ENCODE measurements at regions not wholly inside any gene's neighbourhood (a gene's known extent, or its start where the extent isn't known, plus 50 kb on each side); places are given as distances from the start of the nearest gene placed in this dataset.

DNA sequence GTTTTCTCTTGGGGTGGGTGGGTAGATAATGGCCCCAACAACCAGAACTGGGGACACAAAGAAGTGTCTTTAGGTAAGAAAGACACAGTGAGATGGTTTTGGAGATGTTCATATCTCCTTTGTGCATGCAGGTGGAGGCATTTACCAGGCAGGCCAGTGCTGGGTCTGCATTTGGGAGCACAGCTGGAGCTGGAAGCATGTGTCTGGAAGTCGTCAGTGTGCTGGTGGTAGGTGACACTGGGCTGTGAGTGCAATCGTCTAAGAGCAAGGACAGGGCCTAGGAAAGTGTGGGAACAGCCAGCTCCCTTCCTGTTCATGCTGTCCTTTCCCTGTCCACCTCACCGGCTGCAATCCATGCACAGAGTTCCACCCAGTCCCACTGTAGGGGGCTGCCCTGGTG, 88.3 kb upstream of the ZNF32 start:
- H3K4me1 ChIP-seq (replicated peaks; ENCODE audit: insufficient read depth), result no peaks in the 10 kb centered on the region
- no peaks in the 10 kb centered on the region for H3F3A ChIP-seq (ENCODE audit: insufficient read depth, low read depth)
- H3K36me3 ChIP-seq (ENCODE audit: low read depth), result no peaks in the 10 kb centered on the region
- DNase-seq, result no peak
- no peak overlapping the region for H3K4me2 ChIP-seq
- POLR2A ChIA-PET (ENCODE audit: unreplicated experiment), result no interaction called here
- no peak overlapping the region for H2AFZ ChIP-seq
- no peak overlapping the region for H3K27ac ChIP-seq
- peaks cover 55% of the 10 kb centered on the region for H3K27me3 ChIP-seq (ENCODE audit: insufficient read depth, low read depth)
- H3K9me2 ChIP-seq (ENCODE audit: insufficient read depth), result no peaks in the 10 kb centered on the region; the same call in 1 of the 2 replicates
- no peaks in the 10 kb centered on the region for H4K20me1 ChIP-seq (ENCODE audit: insufficient read depth)
- intact Hi-C loops (cut with micrococcal nuclease; ENCODE audit: unreplicated experiment), result no loop called here
- no TSS peak for BruUV-seq (replicated peaks)
- CTCF ChIA-PET, result no interaction called here
- H3K4me3 ChIP-seq, result no peak overlapping the region
- no peaks in the 10 kb centered on the region for H3K79me2 ChIP-seq (ENCODE audit: low read depth)
- no peaks in the 10 kb centered on the region for H3K9me3 ChIP-seq (ENCODE audit: insufficient read depth, low read depth)
- TF ChIP-seq, protein P1, sequence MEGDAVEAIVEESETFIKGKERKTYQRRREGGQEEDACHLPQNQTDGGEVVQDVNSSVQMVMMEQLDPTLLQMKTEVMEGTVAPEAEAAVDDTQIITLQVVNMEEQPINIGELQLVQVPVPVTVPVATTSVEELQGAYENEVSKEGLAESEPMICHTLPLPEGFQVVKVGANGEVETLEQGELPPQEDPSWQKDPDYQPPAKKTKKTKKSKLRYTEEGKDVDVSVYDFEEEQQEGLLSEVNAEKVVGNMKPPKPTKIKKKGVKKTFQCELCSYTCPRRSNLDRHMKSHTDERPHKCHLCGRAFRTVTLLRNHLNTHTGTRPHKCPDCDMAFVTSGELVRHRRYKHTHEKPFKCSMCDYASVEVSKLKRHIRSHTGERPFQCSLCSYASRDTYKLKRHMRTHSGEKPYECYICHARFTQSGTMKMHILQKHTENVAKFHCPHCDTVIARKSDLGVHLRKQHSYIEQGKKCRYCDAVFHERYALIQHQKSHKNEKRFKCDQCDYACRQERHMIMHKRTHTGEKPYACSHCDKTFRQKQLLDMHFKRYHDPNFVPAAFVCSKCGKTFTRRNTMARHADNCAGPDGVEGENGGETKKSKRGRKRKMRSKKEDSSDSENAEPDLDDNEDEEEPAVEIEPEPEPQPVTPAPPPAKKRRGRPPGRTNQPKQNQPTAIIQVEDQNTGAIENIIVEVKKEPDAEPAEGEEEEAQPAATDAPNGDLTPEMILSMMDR (conservative IDR thresholded peaks at IDR 0.05), result no peak
- no peak for TF ChIP-seq EZH2 (IDR thresholded peaks at IDR 0.05; ENCODE audit: low read depth)

DNA sequence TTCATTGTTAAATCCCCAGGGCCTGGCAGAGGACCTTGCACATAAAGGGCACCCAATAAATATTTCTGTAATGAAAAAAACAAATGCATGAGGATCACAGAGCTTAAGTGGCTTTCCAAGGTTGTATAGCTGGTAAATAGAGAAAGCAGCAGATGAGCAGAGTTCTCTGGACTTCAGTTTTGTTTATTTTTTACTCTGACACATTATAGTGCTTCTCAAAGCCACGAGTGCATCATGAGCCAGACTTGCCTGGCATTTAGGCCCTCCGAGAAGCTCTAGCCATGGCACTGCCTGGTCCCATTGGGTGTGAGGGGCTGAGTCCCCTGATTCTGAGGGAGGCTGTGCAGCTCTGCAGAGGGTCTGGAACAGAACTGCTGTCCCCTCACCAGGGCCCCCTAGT, 87.2 kb upstream of the ZNF32 start:
- Histone ChIP-seq H3K4me2 (no peak overlapping the region), H3K4me1 (replicated peaks; ENCODE audit: insufficient read depth) (no peaks in the 10 kb centered on the region), H3K27ac (no peak overlapping the region), H2AFZ (no peak overlapping the region), H3K27me3 (ENCODE audit: insufficient read depth, low read depth) (peaks cover 52% of the 10 kb centered on the region), H3K4me3 (no peak overlapping the region), H3K9me3 (ENCODE audit: insufficient read depth, low read depth) (no peaks in the 10 kb centered on the region), H3K36me3 (ENCODE audit: low read depth) (no peaks in the 10 kb centered on the region), H3F3A (ENCODE audit: insufficient read depth, low read depth) (no peaks in the 10 kb centered on the region), H3K9me2 (ENCODE audit: insufficient read depth) (no peaks in the 10 kb centered on the region; the same call in 1 of the 2 replicates), H4K20me1 (ENCODE audit: insufficient read depth) (no peaks in the 10 kb centered on the region), H3K79me2 (ENCODE audit: low read depth) (no peaks in the 10 kb centered on the region)
- no peak for TF ChIP-seq EZH2 (IDR thresholded peaks at IDR 0.05; ENCODE audit: low read depth)
- TF ChIP-seq, protein P1 (conservative IDR thresholded peaks at IDR 0.05), result no peak
- BruUV-seq (replicated peaks), result no TSS peak
- ChIA-PET CTCF (no interaction called here), POLR2A (ENCODE audit: unreplicated experiment) (no interaction called here)
- DNase-seq, result no peak
- intact Hi-C loops (cut with micrococcal nuclease; ENCODE audit: unreplicated experiment), result no loop called here

DNA sequence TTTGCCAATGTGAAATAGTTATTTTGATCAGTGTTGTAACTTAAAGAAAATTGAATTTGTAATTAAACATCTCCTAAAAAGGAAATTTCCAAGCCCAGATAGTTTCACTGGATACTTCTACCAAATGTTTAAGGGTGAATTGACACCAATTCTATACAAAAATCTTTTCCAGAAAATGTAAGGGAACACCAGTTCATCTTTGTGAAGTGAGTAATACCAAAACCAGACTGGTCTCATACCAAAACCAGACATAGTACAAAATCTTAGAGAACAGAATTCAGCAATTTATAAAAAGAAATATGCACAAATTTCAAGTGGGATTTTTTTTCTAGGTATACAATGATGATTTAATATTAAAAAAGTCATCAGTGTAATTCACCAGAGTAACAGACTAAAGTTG, 86.0 kb upstream of the ZNF32 start:
- ChIA-PET CTCF (no interaction called here), POLR2A (ENCODE audit: unreplicated experiment) (no interaction called here)
- Histone ChIP-seq H3K9me2 (ENCODE audit: insufficient read depth) (no peaks in the 10 kb centered on the region; the same call in 1 of the 2 replicates), H3K27ac (no peak overlapping the region), H3K4me3 (no peak overlapping the region), H3K4me1 (replicated peaks; ENCODE audit: insufficient read depth) (no peaks in the 10 kb centered on the region), H2AFZ (no peak overlapping the region), H3K4me2 (no peak overlapping the region), H3K9me3 (ENCODE audit: insufficient read depth, low read depth) (no peaks in the 10 kb centered on the region), H3K79me2 (ENCODE audit: low read depth) (no peaks in the 10 kb centered on the region), H3F3A (ENCODE audit: insufficient read depth, low read depth) (no peaks in the 10 kb centered on the region), H3K27me3 (ENCODE audit: insufficient read depth, low read depth) (peaks cover 57% of the 10 kb centered on the region), H3K36me3 (ENCODE audit: low read depth) (no peaks in the 10 kb centered on the region), H4K20me1 (ENCODE audit: insufficient read depth) (no peaks in the 10 kb centered on the region)
- no TSS peak for BruUV-seq (replicated peaks)
- intact Hi-C loops (cut with micrococcal nuclease; ENCODE audit: unreplicated experiment), result no loop called here
- no peak for DNase-seq
- no peak for TF ChIP-seq EZH2 (IDR thresholded peaks at IDR 0.05; ENCODE audit: low read depth)
- TF ChIP-seq, protein P1 (conservative IDR thresholded peaks at IDR 0.05), result no peak

All from PC-9 (cell line).